Mesenchymal stem cell (in vitro differentiated cells and primary cell): ENCODE measurements at regions not wholly inside any gene's neighbourhood (a gene's known extent, or its start where the extent isn't known, plus 50 kb on each side); places are given as distances from the start of the nearest gene placed in this dataset.

Experiments used
- DNase-seq: peaks from one replicate; pipeline ENCODE4 v3.0.0-alpha.2; 2013
- H2AFZ ChIP-seq: one replicate; pipeline ENCODE4 v1.6.1; 2013; ENCODE audit warnings: low read depth, mild to moderate bottlenecking, control low read depth, inconsistent platforms, low read length, moderate library complexity
- H2AK5ac ChIP-seq: 2 replicates; pipeline ENCODE4 v1.6.1; 2013; ENCODE audit warnings: low read length, moderate library complexity, mild to moderate bottlenecking, inconsistent platforms; ENCODE audit not compliant: severe bottlenecking
- H2BK120ac ChIP-seq: one replicate; pipeline ENCODE4 v1.6.1; 2013; ENCODE audit warnings: low read depth, mild to moderate bottlenecking, inconsistent platforms, low read length, moderate library complexity
- H2BK12ac ChIP-seq, 2 experiments: one replicate each; pipeline ENCODE4 v1.6.1; 2013; ENCODE audit warnings: inconsistent platforms in 2 of 2, low read length in 2 of 2, mild to moderate bottlenecking in 2 of 2, moderate library complexity in 2 of 2, control low read depth in 1 of 2
- H2BK15ac ChIP-seq: one replicate; pipeline ENCODE4 v1.6.1; 2013; ENCODE audit warnings: mild to moderate bottlenecking, low read depth, inconsistent platforms; ENCODE audit not compliant: poor library complexity, severe bottlenecking
- H2BK5ac ChIP-seq: 2 replicates; pipeline ENCODE4 v1.6.1; 2013; ENCODE audit warnings: low read depth, mild to moderate bottlenecking, low read length, control low read depth, inconsistent platforms; ENCODE audit not compliant: poor library complexity, severe bottlenecking
- H3K14ac ChIP-seq, 2 experiments: one replicate each; pipeline ENCODE4 v1.6.1; 2013; ENCODE audit warnings: inconsistent platforms in 2 of 2, low read length in 2 of 2, control low read depth in 1 of 2, mild to moderate bottlenecking in 1 of 2, moderate library complexity in 1 of 2
- H3K18ac ChIP-seq, 2 experiments: one replicate each; pipeline ENCODE4 v1.6.1; 2013; ENCODE audit warnings: inconsistent platforms in 2 of 2, low read length in 2 of 2, control low read depth in 1 of 2, low read depth in 1 of 2, mild to moderate bottlenecking in 1 of 2
- H3K23ac ChIP-seq, 2 experiments: one replicate each; pipeline ENCODE4 v1.6.1; 2013; ENCODE audit warnings: inconsistent platforms in 2 of 2, low read length in 2 of 2, mild to moderate bottlenecking in 2 of 2, moderate library complexity in 2 of 2, control low read depth in 1 of 2
- H3K27ac ChIP-seq: 2 replicates; pipeline ENCODE4 v1.5.1; 2013; ENCODE audit warnings: mild to moderate bottlenecking, moderate library complexity, low read length, control low read depth, inconsistent platforms; ENCODE audit not compliant: poor library complexity, severe bottlenecking
- H3K27me3 ChIP-seq, 2 experiments: 2 replicates each; pipeline versions ENCODE4 v1.6.1 to v1.7.0; 2013; ENCODE audit warnings: low read length in 2 of 2, mild to moderate bottlenecking in 2 of 2, moderate library complexity in 2 of 2, control low read depth in 1 of 2, inconsistent platforms in 1 of 2; ENCODE audit not compliant: control insufficient read depth in 1 of 2, insufficient read depth in 1 of 2
- H3K36me3 ChIP-seq, 2 experiments: 2 replicates each; pipeline versions ENCODE4 v1.6.1 to v1.7.0; 2013; ENCODE audit warnings: low read length in 2 of 2, control low read depth in 1 of 2, inconsistent platforms in 1 of 2, low read depth in 1 of 2, mild to moderate bottlenecking in 1 of 2; ENCODE audit not compliant: insufficient read depth in 2 of 2, control insufficient read depth in 1 of 2
- H3K4ac ChIP-seq, 2 experiments: one replicate each; pipeline ENCODE4 v1.6.1; 2013; ENCODE audit warnings: inconsistent platforms in 2 of 2, low read length in 2 of 2, mild to moderate bottlenecking in 2 of 2, moderate library complexity in 2 of 2, control low read depth in 1 of 2, low read depth in 1 of 2
- H3K4me1 ChIP-seq: 2 replicates; pipeline ENCODE4 v1.6.1; 2013; ENCODE audit warnings: low read depth, low read length, control low read depth; ENCODE audit not compliant: control insufficient read depth, insufficient read depth
- H3K4me2 ChIP-seq: 2 replicates; pipeline ENCODE4 v1.6.1; 2013; ENCODE audit warnings: low read length, mild to moderate bottlenecking, inconsistent platforms; ENCODE audit not compliant: poor library complexity, severe bottlenecking
- H3K4me3 ChIP-seq, 2 experiments: 2 replicates each; pipeline versions ENCODE4 v1.5.1 to v1.7.0; 2013; ENCODE audit warnings: low read length in 2 of 2, mild to moderate bottlenecking in 2 of 2, control low read depth in 1 of 2, low read depth in 1 of 2; ENCODE audit not compliant: insufficient read depth in 1 of 2
- H3K79me1 ChIP-seq: replicated peaks from 2 replicates; pipeline ENCODE4 v1.6.1; 2013; ENCODE audit warnings: mild to moderate bottlenecking, control low read depth, low read length, inconsistent platforms; ENCODE audit not compliant: poor library complexity, severe bottlenecking
- H3K9ac ChIP-seq: 2 replicates; pipeline ENCODE4 v1.7.0; 2013; ENCODE audit warnings: mild to moderate bottlenecking, low read length, moderate library complexity
- H3K9me3 ChIP-seq: 2 replicates; pipeline ENCODE4 v1.7.0; 2013; ENCODE audit warnings: mild to moderate bottlenecking, low read length; ENCODE audit not compliant: control insufficient read depth
- H4K8ac ChIP-seq: one replicate; pipeline ENCODE4 v1.6.1; 2013; ENCODE audit warnings: inconsistent platforms, mild to moderate bottlenecking, low read length, moderate library complexity
- H4K91ac ChIP-seq: one replicate; pipeline ENCODE4 v1.6.1; 2013; ENCODE audit warnings: mild to moderate bottlenecking, low read length, inconsistent platforms
- WGBS: methylation state at CpG from one replicate; pipeline ENCODE4 v1.1.7; 2013; ENCODE audit warnings: mixed read lengths; 5-methylcytosine and 5-hydroxymethylcytosine counted together

- 86% methylated on average over 2 of the region's 3 CpGs for WGBS
- Histone ChIP-seq H3K18ac (no peak overlapping the region), H2AFZ (no peak overlapping the region), H4K8ac (no peak overlapping the region), H2BK15ac (no peak overlapping the region), H3K4me2 (no peak overlapping the region), H3K27ac (no peak overlapping the region), H3K36me3 (no peaks in the 10 kb centered on the region), H3K14ac (no peak overlapping the region), H3K4me1 (peaks cover 2% of the 10 kb centered on the region), H2BK12ac (no peak overlapping the region), H2AK5ac (no peak overlapping the region), H3K27me3 (peaks cover 0 to 3% of the 10 kb centered on the region in 2 experiments), H3K9me3 (no peaks in the 10 kb centered on the region), H3K79me1 (no peaks in the 10 kb centered on the region), H3K23ac (no peak overlapping the region), H3K4ac (no peak overlapping the region), H3K9ac (peak overlapping the region; percentile 77), H2BK120ac (no peak overlapping the region), H2BK5ac (no peak overlapping the region), H3K4me3 (no peak overlapping the region), H4K91ac (no peak overlapping the region)
- no peak for DNase-seq
Observed at GRCh38 chr5:68730979-68731654, 362.7 kb upstream of the SLC30A5 start.

GRCh38 chr5:68732251-68732650, 361.6 kb upstream of the SLC30A5 start:
- Histone ChIP-seq H3K9me3 (no peaks in the 10 kb centered on the region), H4K8ac (no peak overlapping the region), H2AFZ (no peak overlapping the region), H3K4me1 (peaks cover 2% of the 10 kb centered on the region), H3K36me3 (no peaks in the 10 kb centered on the region), H3K9ac (no peak overlapping the region), H3K4me2 (no peak overlapping the region), H2BK5ac (no peak overlapping the region), H2BK12ac (no peak overlapping the region), H2BK15ac (no peak overlapping the region), H3K18ac (no peak overlapping the region), H3K27ac (no peak overlapping the region), H3K14ac (no peak overlapping the region), H3K4ac (no peak overlapping the region), H3K27me3 (peaks cover 0 to 7% of the 10 kb centered on the region in 2 experiments), H2BK120ac (no peak overlapping the region), H3K23ac (no peak overlapping the region), H4K91ac (no peak overlapping the region), H3K79me1 (no peaks in the 10 kb centered on the region), H2AK5ac (no peak overlapping the region), H3K4me3 (no peak overlapping the region)
- no peak for DNase-seq

GRCh38 chr5:68734781-68735180, 359.0 kb upstream of the SLC30A5 start:
- H3K4me1 ChIP-seq: peaks cover 2% of the 10 kb centered on the region
- no peak for DNase-seq
- H2BK15ac ChIP-seq: no peak overlapping the region
- no peak overlapping the region for H3K23ac ChIP-seq
- H2BK5ac ChIP-seq: no peak overlapping the region
- no peak overlapping the region for H3K27ac ChIP-seq
- no peak overlapping the region for H3K4me3 ChIP-seq
- no peak overlapping the region for H3K14ac ChIP-seq
- no peak overlapping the region for H3K18ac ChIP-seq
- H3K9me3 ChIP-seq: no peaks in the 10 kb centered on the region
- H3K9ac ChIP-seq: no peak overlapping the region
- no peak overlapping the region for H2AK5ac ChIP-seq
- H2BK120ac ChIP-seq: no peak overlapping the region
- 81% methylated on average over 4 of the region's 4 CpGs for WGBS
- no peak overlapping the region for H3K4ac ChIP-seq
- no peaks in the 10 kb centered on the region for H3K79me1 ChIP-seq
- H2BK12ac ChIP-seq: no peak overlapping the region
- no peak overlapping the region for H3K4me2 ChIP-seq
- no peak overlapping the region for H4K8ac ChIP-seq
- H2AFZ ChIP-seq: no peak overlapping the region
- peaks cover 0 to 7% of the 10 kb centered on the region in 2 experiments for H3K27me3 ChIP-seq
- H4K91ac ChIP-seq: no peak overlapping the region
- no peaks in the 10 kb centered on the region for H3K36me3 ChIP-seq

GRCh38 chr5:68738236-68738635, 355.6 kb upstream of the SLC30A5 start:
- Histone ChIP-seq H3K4me1 (no peaks in the 10 kb centered on the region), H3K36me3 (no peaks in the 10 kb centered on the region), H2AFZ (no peak overlapping the region), H3K4me2 (no peak overlapping the region), H3K79me1 (no peaks in the 10 kb centered on the region), H2BK5ac (no peak overlapping the region), H3K27me3 (peaks cover 0 to 10% of the 10 kb centered on the region in 2 experiments), H3K23ac (no peak overlapping the region), H4K8ac (no peak overlapping the region), H3K14ac (no peak overlapping the region), H3K27ac (no peak overlapping the region), H4K91ac (no peak overlapping the region), H3K18ac (no peak overlapping the region), H3K9me3 (no peaks in the 10 kb centered on the region), H3K4ac (no peak overlapping the region), H3K9ac (no peak overlapping the region), H3K4me3 (no peak overlapping the region), H2BK12ac (no peak overlapping the region), H2AK5ac (no peak overlapping the region), H2BK15ac (no peak overlapping the region), H2BK120ac (no peak overlapping the region)
- DNase-seq: no peak
- WGBS: 87% methylated on average over 9 of the region's 9 CpGs
